ENCODE measurements at regions not wholly inside any gene's neighbourhood (a gene's known extent, or its start where the extent isn't known, plus 50 kb on each side); places are given as distances from the start of the nearest gene placed in this dataset.

- no peak for TF ChIP-seq CTCF (conservative IDR thresholded peaks at IDR 0.05)
- no peak for TF ChIP-seq ZFX (IDR thresholded peaks at IDR 0.05)
Observed at GRCh38 chr15:31467361-31467760, 140.7 kb downstream of the KLF13 start.

All from C4-2B (cell line).